Mesenchymal stem cell (in vitro differentiated cells and primary cell): ENCODE measurements at regions not wholly inside any gene's neighbourhood (a gene's known extent, or its start where the extent isn't known, plus 50 kb on each side); places are given as distances from the start of the nearest gene placed in this dataset.

Experiments used
- DNase-seq: peaks from one replicate; pipeline ENCODE4 v3.0.0-alpha.2; 2013
- H2AFZ ChIP-seq: one replicate; pipeline ENCODE4 v1.6.1; 2013; ENCODE audit warnings: low read depth, mild to moderate bottlenecking, control low read depth, inconsistent platforms, low read length, moderate library complexity
- H2AK5ac ChIP-seq: 2 replicates; pipeline ENCODE4 v1.6.1; 2013; ENCODE audit warnings: low read length, moderate library complexity, mild to moderate bottlenecking, inconsistent platforms; ENCODE audit not compliant: severe bottlenecking
- H2BK120ac ChIP-seq: one replicate; pipeline ENCODE4 v1.6.1; 2013; ENCODE audit warnings: low read depth, mild to moderate bottlenecking, inconsistent platforms, low read length, moderate library complexity
- H2BK12ac ChIP-seq, 2 experiments: one replicate each; pipeline ENCODE4 v1.6.1; 2013; ENCODE audit warnings: inconsistent platforms in 2 of 2, low read length in 2 of 2, mild to moderate bottlenecking in 2 of 2, moderate library complexity in 2 of 2, control low read depth in 1 of 2
- H2BK15ac ChIP-seq: one replicate; pipeline ENCODE4 v1.6.1; 2013; ENCODE audit warnings: mild to moderate bottlenecking, low read depth, inconsistent platforms; ENCODE audit not compliant: poor library complexity, severe bottlenecking
- H2BK5ac ChIP-seq: 2 replicates; pipeline ENCODE4 v1.6.1; 2013; ENCODE audit warnings: low read depth, mild to moderate bottlenecking, low read length, control low read depth, inconsistent platforms; ENCODE audit not compliant: poor library complexity, severe bottlenecking
- H3K14ac ChIP-seq, 2 experiments: one replicate each; pipeline ENCODE4 v1.6.1; 2013; ENCODE audit warnings: inconsistent platforms in 2 of 2, low read length in 2 of 2, control low read depth in 1 of 2, mild to moderate bottlenecking in 1 of 2, moderate library complexity in 1 of 2
- H3K18ac ChIP-seq, 2 experiments: one replicate each; pipeline ENCODE4 v1.6.1; 2013; ENCODE audit warnings: inconsistent platforms in 2 of 2, low read length in 2 of 2, control low read depth in 1 of 2, low read depth in 1 of 2, mild to moderate bottlenecking in 1 of 2
- H3K23ac ChIP-seq, 2 experiments: one replicate each; pipeline ENCODE4 v1.6.1; 2013; ENCODE audit warnings: inconsistent platforms in 2 of 2, low read length in 2 of 2, mild to moderate bottlenecking in 2 of 2, moderate library complexity in 2 of 2, control low read depth in 1 of 2
- H3K27ac ChIP-seq: 2 replicates; pipeline ENCODE4 v1.5.1; 2013; ENCODE audit warnings: mild to moderate bottlenecking, moderate library complexity, low read length, control low read depth, inconsistent platforms; ENCODE audit not compliant: poor library complexity, severe bottlenecking
- H3K27me3 ChIP-seq, 2 experiments: 2 replicates each; pipeline versions ENCODE4 v1.6.1 to v1.7.0; 2013; ENCODE audit warnings: low read length in 2 of 2, mild to moderate bottlenecking in 2 of 2, moderate library complexity in 2 of 2, control low read depth in 1 of 2, inconsistent platforms in 1 of 2; ENCODE audit not compliant: control insufficient read depth in 1 of 2, insufficient read depth in 1 of 2
- H3K36me3 ChIP-seq, 2 experiments: 2 replicates each; pipeline versions ENCODE4 v1.6.1 to v1.7.0; 2013; ENCODE audit warnings: low read length in 2 of 2, control low read depth in 1 of 2, inconsistent platforms in 1 of 2, low read depth in 1 of 2, mild to moderate bottlenecking in 1 of 2; ENCODE audit not compliant: insufficient read depth in 2 of 2, control insufficient read depth in 1 of 2
- H3K4ac ChIP-seq, 2 experiments: one replicate each; pipeline ENCODE4 v1.6.1; 2013; ENCODE audit warnings: inconsistent platforms in 2 of 2, low read length in 2 of 2, mild to moderate bottlenecking in 2 of 2, moderate library complexity in 2 of 2, control low read depth in 1 of 2, low read depth in 1 of 2
- H3K4me1 ChIP-seq: 2 replicates; pipeline ENCODE4 v1.6.1; 2013; ENCODE audit warnings: low read depth, low read length, control low read depth; ENCODE audit not compliant: control insufficient read depth, insufficient read depth
- H3K4me2 ChIP-seq: 2 replicates; pipeline ENCODE4 v1.6.1; 2013; ENCODE audit warnings: low read length, mild to moderate bottlenecking, inconsistent platforms; ENCODE audit not compliant: poor library complexity, severe bottlenecking
- H3K4me3 ChIP-seq, 2 experiments: 2 replicates each; pipeline versions ENCODE4 v1.5.1 to v1.7.0; 2013; ENCODE audit warnings: low read length in 2 of 2, mild to moderate bottlenecking in 2 of 2, control low read depth in 1 of 2, low read depth in 1 of 2; ENCODE audit not compliant: insufficient read depth in 1 of 2
- H3K79me1 ChIP-seq: replicated peaks from 2 replicates; pipeline ENCODE4 v1.6.1; 2013; ENCODE audit warnings: mild to moderate bottlenecking, control low read depth, low read length, inconsistent platforms; ENCODE audit not compliant: poor library complexity, severe bottlenecking
- H3K9ac ChIP-seq: 2 replicates; pipeline ENCODE4 v1.7.0; 2013; ENCODE audit warnings: mild to moderate bottlenecking, low read length, moderate library complexity
- H3K9me3 ChIP-seq: 2 replicates; pipeline ENCODE4 v1.7.0; 2013; ENCODE audit warnings: mild to moderate bottlenecking, low read length; ENCODE audit not compliant: control insufficient read depth
- H4K8ac ChIP-seq: one replicate; pipeline ENCODE4 v1.6.1; 2013; ENCODE audit warnings: inconsistent platforms, mild to moderate bottlenecking, low read length, moderate library complexity
- H4K91ac ChIP-seq: one replicate; pipeline ENCODE4 v1.6.1; 2013; ENCODE audit warnings: mild to moderate bottlenecking, low read length, inconsistent platforms
- WGBS: methylation state at CpG from one replicate; pipeline ENCODE4 v1.1.7; 2013; ENCODE audit warnings: mixed read lengths; 5-methylcytosine and 5-hydroxymethylcytosine counted together

- Histone ChIP-seq H3K14ac (no peak overlapping the region), H3K4ac (no peak overlapping the region), H2BK12ac (no peak overlapping the region), H3K9me3 (no peaks in the 10 kb centered on the region), H2AK5ac (no peak overlapping the region), H2BK15ac (no peak overlapping the region), H3K4me1 (peaks cover 4% of the 10 kb centered on the region), H2BK120ac (no peak overlapping the region), H3K23ac (no peak overlapping the region), H3K4me3 (no peak overlapping the region), H3K9ac (no peak overlapping the region), H2BK5ac (no peak overlapping the region), H3K79me1 (no peaks in the 10 kb centered on the region), H3K18ac (no peak overlapping the region), H2AFZ (no peak overlapping the region), H4K91ac (no peak overlapping the region), H3K27ac (no peak overlapping the region), H3K36me3 (no peaks in the 10 kb centered on the region), H3K27me3 (peaks cover 0 to 29% of the 10 kb centered on the region in 2 experiments), H3K4me2 (no peak overlapping the region), H4K8ac (no peak overlapping the region)
- WGBS, result 83% methylated on average over 1 of the region's 3 CpGs
- DNase-seq, result peak; percentile 31
These were observed 97.7 kb downstream of the CRYAA start for GRCh38 chr21:43266534-43266933.

- no peaks in the 10 kb centered on the region for H3K27me3 ChIP-seq
- H2BK12ac ChIP-seq, result no peak overlapping the region
- H2BK5ac ChIP-seq, result no peak overlapping the region
- no peak overlapping the region for H3K23ac ChIP-seq
- no peak overlapping the region for H3K9ac ChIP-seq
- no peak overlapping the region for H2BK120ac ChIP-seq
- H3K4ac ChIP-seq, result no peak overlapping the region
- no peak overlapping the region for H2BK15ac ChIP-seq
- H3K4me1 ChIP-seq, result peaks cover 4% of the 10 kb centered on the region
- no peak overlapping the region for H3K18ac ChIP-seq
- H3K79me1 ChIP-seq, result no peaks in the 10 kb centered on the region
- no peak overlapping the region for H3K14ac ChIP-seq
- no peak overlapping the region for H3K27ac ChIP-seq
- no peak overlapping the region for H2AK5ac ChIP-seq
- H4K91ac ChIP-seq, result peak overlapping the region; percentile 1
- no peak for DNase-seq
- no peak overlapping the region for H3K4me2 ChIP-seq
- no CpG with 5 or more reads among the region's 1 CpG for WGBS
- H4K8ac ChIP-seq, result no peak overlapping the region
- H3K36me3 ChIP-seq, result no peaks in the 10 kb centered on the region
- H2AFZ ChIP-seq, result no peak overlapping the region
- no peaks in the 10 kb centered on the region for H3K9me3 ChIP-seq
- peak overlapping the region in 1 of 2 experiments; percentile 3 for H3K4me3 ChIP-seq
These were observed 93.6 kb downstream of the CRYAA start for GRCh38 chr21:43262427-43262826.
